ENCODE measurements at regions not wholly inside any gene's neighbourhood (a gene's known extent, or its start where the extent isn't known, plus 50 kb on each side); places are given as distances from the start of the nearest gene placed in this dataset.

DNA sequence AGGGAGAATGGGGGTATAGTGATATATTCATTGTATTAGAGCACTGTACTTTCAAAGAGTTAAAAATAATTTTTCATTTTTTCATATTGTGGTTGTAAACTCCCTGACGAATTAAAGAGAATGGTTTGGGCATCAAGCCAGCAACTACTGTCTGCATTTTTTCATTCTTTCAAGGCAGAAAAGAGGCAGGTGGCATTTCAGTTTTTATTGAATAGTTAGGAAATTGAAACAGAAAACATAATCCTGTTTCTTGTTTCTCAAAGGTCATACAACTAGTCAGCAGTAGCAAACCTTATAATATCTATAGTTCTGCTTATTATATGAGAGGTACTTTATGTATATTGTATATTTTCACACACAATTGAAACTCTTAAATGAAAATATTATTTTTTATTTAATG lies 303.9 kb upstream of the KCND2 start:
- Histone ChIP-seq H3K4me1 (no peaks in the 10 kb centered on the region), H3K36me3 (ENCODE audit: control insufficient read depth, insufficient read depth, low read length) (no peaks in the 10 kb centered on the region), H3K4me3 (ENCODE audit: low read depth, low read length) (no peak overlapping the region), H3K27me3 (replicated peaks; ENCODE audit: control insufficient read depth, insufficient read depth, low read length) (no peaks in the 10 kb centered on the region), H3K9me3 (no peaks in the 10 kb centered on the region)
- Mint-ChIP-seq H3K36me3 (ENCODE audit: insufficient read depth, unreplicated experiment) (no peaks in the 10 kb centered on the region), H3K4me1 (ENCODE audit: low read depth, unreplicated experiment) (no peaks in the 10 kb centered on the region), H3K27ac (ENCODE audit: unreplicated experiment) (no peak overlapping the region), H3K4me3 (ENCODE audit: unreplicated experiment) (no peak overlapping the region), H3K9me3 (ENCODE audit: unreplicated experiment) (no peaks in the 10 kb centered on the region), H3K27me3 (ENCODE audit: insufficient read depth, unreplicated experiment) (no peaks in the 10 kb centered on the region)
- no TSS peak for BruUV-seq (replicated peaks)
- ChIA-PET CTCF (no interaction called here), POLR2A (no interaction called here)
- TF ChIP-seq, protein P1, sequence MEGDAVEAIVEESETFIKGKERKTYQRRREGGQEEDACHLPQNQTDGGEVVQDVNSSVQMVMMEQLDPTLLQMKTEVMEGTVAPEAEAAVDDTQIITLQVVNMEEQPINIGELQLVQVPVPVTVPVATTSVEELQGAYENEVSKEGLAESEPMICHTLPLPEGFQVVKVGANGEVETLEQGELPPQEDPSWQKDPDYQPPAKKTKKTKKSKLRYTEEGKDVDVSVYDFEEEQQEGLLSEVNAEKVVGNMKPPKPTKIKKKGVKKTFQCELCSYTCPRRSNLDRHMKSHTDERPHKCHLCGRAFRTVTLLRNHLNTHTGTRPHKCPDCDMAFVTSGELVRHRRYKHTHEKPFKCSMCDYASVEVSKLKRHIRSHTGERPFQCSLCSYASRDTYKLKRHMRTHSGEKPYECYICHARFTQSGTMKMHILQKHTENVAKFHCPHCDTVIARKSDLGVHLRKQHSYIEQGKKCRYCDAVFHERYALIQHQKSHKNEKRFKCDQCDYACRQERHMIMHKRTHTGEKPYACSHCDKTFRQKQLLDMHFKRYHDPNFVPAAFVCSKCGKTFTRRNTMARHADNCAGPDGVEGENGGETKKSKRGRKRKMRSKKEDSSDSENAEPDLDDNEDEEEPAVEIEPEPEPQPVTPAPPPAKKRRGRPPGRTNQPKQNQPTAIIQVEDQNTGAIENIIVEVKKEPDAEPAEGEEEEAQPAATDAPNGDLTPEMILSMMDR (IDR thresholded peaks at IDR 0.05; ENCODE audit: insufficient read depth in 1 of 2, low read depth in 1 of 2, low read length in 1 of 2, severe bottlenecking in 1 of 2, unreplicated experiment in 1 of 2): no peak
- no peak for DNase-seq
- intact Hi-C loops (cut with micrococcal nuclease; ENCODE audit: unreplicated experiment): no loop called here

GRCh38 chr7:119969763-119970162 lies 303.2 kb upstream of the KCND2 start:
- Mint-ChIP-seq H3K27ac (ENCODE audit: unreplicated experiment) (no peak overlapping the region), H3K4me1 (ENCODE audit: low read depth, unreplicated experiment) (no peaks in the 10 kb centered on the region), H3K27me3 (ENCODE audit: insufficient read depth, unreplicated experiment) (no peaks in the 10 kb centered on the region), H3K9me3 (ENCODE audit: unreplicated experiment) (no peaks in the 10 kb centered on the region), H3K36me3 (ENCODE audit: insufficient read depth, unreplicated experiment) (no peaks in the 10 kb centered on the region), H3K4me3 (ENCODE audit: unreplicated experiment) (no peak overlapping the region)
- Histone ChIP-seq H3K36me3 (ENCODE audit: control insufficient read depth, insufficient read depth, low read length) (no peaks in the 10 kb centered on the region), H3K4me3 (ENCODE audit: low read depth, low read length) (no peak overlapping the region), H3K4me1 (no peaks in the 10 kb centered on the region), H3K9me3 (no peaks in the 10 kb centered on the region), H3K27me3 (replicated peaks; ENCODE audit: control insufficient read depth, insufficient read depth, low read length) (no peaks in the 10 kb centered on the region)
- ChIA-PET POLR2A (no interaction called here), CTCF (no interaction called here)
- DNase-seq: no peak
- intact Hi-C loops (cut with micrococcal nuclease; ENCODE audit: unreplicated experiment): no loop called here
- no TSS peak for BruUV-seq (replicated peaks)
- TF ChIP-seq, protein P1 (IDR thresholded peaks at IDR 0.05; ENCODE audit: insufficient read depth in 1 of 2, low read depth in 1 of 2, low read length in 1 of 2, severe bottlenecking in 1 of 2, unreplicated experiment in 1 of 2): no peak

GRCh38 chr7:119974972-119975371 lies 298.0 kb upstream of the KCND2 start:
- H3K27me3 Mint-ChIP-seq (ENCODE audit: insufficient read depth, unreplicated experiment): no peaks in the 10 kb centered on the region
- no TSS peak for BruUV-seq (replicated peaks)

More at GRCh38 chr7:119974972-119975371, 298.0 kb upstream of the KCND2 start:
- Histone ChIP-seq H3K27me3 (replicated peaks; ENCODE audit: control insufficient read depth, insufficient read depth, low read length) (no peaks in the 10 kb centered on the region), H3K4me3 (ENCODE audit: low read depth, low read length) (no peak overlapping the region), H3K4me1 (no peaks in the 10 kb centered on the region), H3K9me3 (no peaks in the 10 kb centered on the region), H3K36me3 (ENCODE audit: control insufficient read depth, insufficient read depth, low read length) (no peaks in the 10 kb centered on the region)
- intact Hi-C loops (cut with micrococcal nuclease; ENCODE audit: unreplicated experiment): no loop called here
- Mint-ChIP-seq H3K27ac (ENCODE audit: unreplicated experiment) (no peak overlapping the region), H3K36me3 (ENCODE audit: insufficient read depth, unreplicated experiment) (no peaks in the 10 kb centered on the region), H3K4me3 (ENCODE audit: unreplicated experiment) (no peak overlapping the region), H3K9me3 (ENCODE audit: unreplicated experiment) (no peaks in the 10 kb centered on the region), H3K4me1 (ENCODE audit: low read depth, unreplicated experiment) (no peaks in the 10 kb centered on the region)
- TF ChIP-seq, protein P1 (IDR thresholded peaks at IDR 0.05; ENCODE audit: insufficient read depth in 1 of 2, low read depth in 1 of 2, low read length in 1 of 2, severe bottlenecking in 1 of 2, unreplicated experiment in 1 of 2): no peak
- DNase-seq: no peak
- ChIA-PET CTCF (no interaction called here), POLR2A (no interaction called here)

Data from Caco-2 (cell line).